ENCODE measurements at regions not wholly inside any gene's neighbourhood (a gene's known extent, or its start where the extent isn't known, plus 50 kb on each side); places are given as distances from the start of the nearest gene placed in this dataset.

GRCh38 chr3:193910886-193911738 lies 224.8 kb upstream of the HES1 start:
- Histone ChIP-seq H3K4me3 (ENCODE audit: low read depth, low read length) (no peak overlapping the region), H3K27me3 (ENCODE audit: control insufficient read depth, insufficient read depth, low read length) (no peaks in the 10 kb centered on the region), H3K36me3 (ENCODE audit: control insufficient read depth, insufficient read depth, low read length) (no peaks in the 10 kb centered on the region)
- TF ChIP-seq, protein P1, sequence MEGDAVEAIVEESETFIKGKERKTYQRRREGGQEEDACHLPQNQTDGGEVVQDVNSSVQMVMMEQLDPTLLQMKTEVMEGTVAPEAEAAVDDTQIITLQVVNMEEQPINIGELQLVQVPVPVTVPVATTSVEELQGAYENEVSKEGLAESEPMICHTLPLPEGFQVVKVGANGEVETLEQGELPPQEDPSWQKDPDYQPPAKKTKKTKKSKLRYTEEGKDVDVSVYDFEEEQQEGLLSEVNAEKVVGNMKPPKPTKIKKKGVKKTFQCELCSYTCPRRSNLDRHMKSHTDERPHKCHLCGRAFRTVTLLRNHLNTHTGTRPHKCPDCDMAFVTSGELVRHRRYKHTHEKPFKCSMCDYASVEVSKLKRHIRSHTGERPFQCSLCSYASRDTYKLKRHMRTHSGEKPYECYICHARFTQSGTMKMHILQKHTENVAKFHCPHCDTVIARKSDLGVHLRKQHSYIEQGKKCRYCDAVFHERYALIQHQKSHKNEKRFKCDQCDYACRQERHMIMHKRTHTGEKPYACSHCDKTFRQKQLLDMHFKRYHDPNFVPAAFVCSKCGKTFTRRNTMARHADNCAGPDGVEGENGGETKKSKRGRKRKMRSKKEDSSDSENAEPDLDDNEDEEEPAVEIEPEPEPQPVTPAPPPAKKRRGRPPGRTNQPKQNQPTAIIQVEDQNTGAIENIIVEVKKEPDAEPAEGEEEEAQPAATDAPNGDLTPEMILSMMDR (IDR thresholded peaks at IDR 0.05; ENCODE audit: insufficient read depth, low read length, poor library complexity, severe bottlenecking): no peak
- no peak for DNase-seq (ENCODE audit: low read depth)

DNA sequence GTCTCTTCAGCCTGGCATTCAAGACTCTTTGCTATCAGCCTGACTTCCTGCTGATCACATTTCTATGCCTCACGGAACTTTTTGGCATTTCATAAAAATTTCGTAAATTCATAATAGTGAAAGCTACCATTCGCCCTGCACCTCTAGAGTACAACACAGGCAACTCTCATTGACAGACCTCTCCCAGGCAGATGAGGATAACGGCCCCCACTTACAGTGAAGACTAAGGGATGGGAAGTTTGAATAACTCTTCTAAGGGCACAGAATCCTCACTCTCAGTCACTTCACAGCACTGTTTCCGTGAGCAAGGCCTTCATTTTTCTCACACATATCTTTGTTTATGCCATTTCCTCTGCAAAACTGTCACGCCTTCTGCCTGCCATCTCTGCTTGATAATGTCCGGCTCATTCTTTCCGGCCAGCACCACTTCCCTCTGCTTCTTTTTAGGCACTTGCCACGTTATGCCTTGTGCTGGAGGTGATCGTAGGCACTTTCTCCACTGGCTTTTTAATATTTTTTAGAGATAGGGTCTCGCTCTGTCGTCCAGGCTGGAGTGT lies 224.1 kb upstream of the HES1 start:
- TF ChIP-seq, protein P1 (IDR thresholded peaks at IDR 0.05; ENCODE audit: insufficient read depth, low read length, poor library complexity, severe bottlenecking): no peak

DNA sequence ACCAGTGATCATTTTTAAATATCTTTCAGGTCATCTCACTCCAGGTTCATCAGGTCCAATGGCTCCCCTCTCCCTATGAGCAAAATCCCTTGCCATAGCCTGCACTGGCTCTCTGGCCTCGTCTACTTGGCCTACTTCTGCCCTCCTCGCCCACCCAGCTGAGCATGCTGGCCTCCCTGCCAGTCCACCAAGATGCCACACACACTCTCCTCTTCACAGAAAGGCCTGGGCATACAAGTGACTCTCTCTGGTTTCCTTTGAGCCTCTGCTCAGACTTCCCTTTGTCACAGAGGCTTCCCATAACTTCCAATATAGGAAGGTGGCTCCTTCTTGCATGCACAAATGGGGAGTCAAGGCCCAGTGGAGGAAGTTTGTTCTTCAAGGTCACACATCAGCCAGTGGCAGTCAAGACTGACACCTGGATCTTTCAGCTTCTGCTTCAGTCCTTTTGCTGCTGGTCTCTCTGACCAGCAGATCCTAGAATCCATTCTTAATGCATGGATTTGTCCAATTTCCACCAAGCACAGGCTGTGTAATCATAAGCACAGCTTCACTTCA lies 223.2 kb upstream of the HES1 start:
- Histone ChIP-seq H3K27me3 (ENCODE audit: control insufficient read depth, insufficient read depth, low read length) (no peaks in the 10 kb centered on the region), H3K4me3 (ENCODE audit: low read depth, low read length) (no peak overlapping the region), H3K36me3 (ENCODE audit: control insufficient read depth, insufficient read depth, low read length) (no peaks in the 10 kb centered on the region)
- DNase-seq (ENCODE audit: low read depth): no peak
- TF ChIP-seq, protein P1 (IDR thresholded peaks at IDR 0.05; ENCODE audit: insufficient read depth, low read length, poor library complexity, severe bottlenecking): no peak

More for the DNA sequence above, 224.1 kb upstream of the HES1 start:
- no peak overlapping the region for H3K4me3 ChIP-seq (ENCODE audit: low read depth, low read length)
- no peaks in the 10 kb centered on the region for H3K36me3 ChIP-seq (ENCODE audit: control insufficient read depth, insufficient read depth, low read length)
- no peaks in the 10 kb centered on the region for H3K27me3 ChIP-seq (ENCODE audit: control insufficient read depth, insufficient read depth, low read length)
- DNase-seq (ENCODE audit: low read depth): no peak

DNA sequence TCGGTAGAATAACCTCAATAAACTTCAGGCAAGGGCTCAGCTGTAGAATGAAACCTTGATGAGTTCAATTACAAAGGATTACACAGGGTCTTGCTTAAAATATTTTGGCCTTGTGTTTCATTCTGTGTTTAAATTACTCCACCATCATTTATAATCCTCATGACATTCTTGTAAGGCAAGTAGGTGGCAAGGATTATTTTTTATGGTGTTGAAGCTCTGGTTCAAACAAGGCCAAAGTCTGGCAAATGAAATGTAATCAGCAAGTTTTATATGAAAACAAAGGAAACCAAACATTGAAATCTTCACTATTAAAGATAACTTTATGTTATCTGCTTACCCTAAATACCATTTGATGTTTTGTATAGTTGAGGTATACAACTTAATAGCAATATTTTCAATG lies 221.3 kb upstream of the HES1 start:
- no peak overlapping the region for H3K4me3 ChIP-seq (ENCODE audit: low read depth, low read length)
- H3K36me3 ChIP-seq (ENCODE audit: control insufficient read depth, insufficient read depth, low read length): no peaks in the 10 kb centered on the region
- H3K27me3 ChIP-seq (ENCODE audit: control insufficient read depth, insufficient read depth, low read length): no peaks in the 10 kb centered on the region
- no peak for DNase-seq (ENCODE audit: low read depth)
- TF ChIP-seq, protein P1 (IDR thresholded peaks at IDR 0.05; ENCODE audit: insufficient read depth, low read length, poor library complexity, severe bottlenecking): no peak

DNA sequence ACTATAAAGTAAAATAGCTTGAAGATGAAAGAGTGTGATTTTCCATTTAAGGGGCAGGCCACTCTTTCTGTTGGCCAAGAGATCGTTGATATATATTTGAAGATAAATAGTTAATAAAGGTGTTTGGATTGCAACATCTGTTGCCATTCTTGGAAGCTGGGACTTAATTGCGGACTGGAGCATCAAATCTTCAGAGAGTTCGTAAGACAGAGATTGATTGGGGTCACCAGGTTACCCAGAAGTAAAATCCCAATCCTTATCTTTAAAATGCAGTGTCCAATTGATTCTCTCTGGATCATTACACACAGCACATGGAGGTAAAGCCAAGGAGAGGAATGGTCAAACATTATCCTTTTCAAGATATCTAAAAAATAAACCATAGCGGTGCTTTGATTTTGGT lies 220.8 kb upstream of the HES1 start:
- no peak for DNase-seq (ENCODE audit: low read depth)
- Histone ChIP-seq H3K4me3 (ENCODE audit: low read depth, low read length) (no peak overlapping the region), H3K36me3 (ENCODE audit: control insufficient read depth, insufficient read depth, low read length) (no peaks in the 10 kb centered on the region), H3K27me3 (ENCODE audit: control insufficient read depth, insufficient read depth, low read length) (no peaks in the 10 kb centered on the region)
- TF ChIP-seq, protein P1 (IDR thresholded peaks at IDR 0.05; ENCODE audit: insufficient read depth, low read length, poor library complexity, severe bottlenecking): no peak
